Stimulated activated CD8-positive, alpha-beta memory T cell treated with anti-CD3 and anti-CD28 coated beads, Interleukin-12 subunit alpha, Interleukin-12 subunit beta, amount 100 ng/mL, for 1 hour (primary cell): ENCODE measurements at regions not wholly inside any gene's neighbourhood (a gene's known extent, or its start where the extent isn't known, plus 50 kb on each side); places are given as distances from the start of the nearest gene placed in this dataset.

Experiments used
- DNase-seq: peaks from one replicate; pipeline ENCODE4 v3.0.0-alpha.2; 2020; ENCODE audit warnings: low read depth

DNA sequence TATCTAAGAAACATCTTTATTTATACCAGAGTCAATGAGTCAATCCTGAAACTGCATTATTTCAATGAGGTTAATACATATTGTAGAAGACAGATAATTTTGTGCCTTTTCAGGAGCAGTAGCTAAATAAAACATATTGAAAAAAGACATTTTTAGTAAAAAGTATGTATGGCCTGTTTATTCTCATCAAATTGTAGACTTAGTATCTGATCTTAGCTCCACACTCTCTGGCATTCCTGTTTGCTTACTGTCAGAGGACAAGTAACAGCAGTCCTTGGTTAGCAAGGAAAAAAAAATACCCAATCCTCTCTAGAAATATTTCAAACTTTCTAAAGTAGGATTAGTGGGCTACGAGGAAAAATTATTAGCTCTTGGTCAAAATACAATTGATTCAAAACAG is 50.5 kb upstream of the GUCY1A1 start:
- DNase-seq = no peak

- DNase-seq = no peak
These were observed 51.4 kb upstream of the GUCY1A1 start for GRCh38 chr4:155615081-155615887.

DNA sequence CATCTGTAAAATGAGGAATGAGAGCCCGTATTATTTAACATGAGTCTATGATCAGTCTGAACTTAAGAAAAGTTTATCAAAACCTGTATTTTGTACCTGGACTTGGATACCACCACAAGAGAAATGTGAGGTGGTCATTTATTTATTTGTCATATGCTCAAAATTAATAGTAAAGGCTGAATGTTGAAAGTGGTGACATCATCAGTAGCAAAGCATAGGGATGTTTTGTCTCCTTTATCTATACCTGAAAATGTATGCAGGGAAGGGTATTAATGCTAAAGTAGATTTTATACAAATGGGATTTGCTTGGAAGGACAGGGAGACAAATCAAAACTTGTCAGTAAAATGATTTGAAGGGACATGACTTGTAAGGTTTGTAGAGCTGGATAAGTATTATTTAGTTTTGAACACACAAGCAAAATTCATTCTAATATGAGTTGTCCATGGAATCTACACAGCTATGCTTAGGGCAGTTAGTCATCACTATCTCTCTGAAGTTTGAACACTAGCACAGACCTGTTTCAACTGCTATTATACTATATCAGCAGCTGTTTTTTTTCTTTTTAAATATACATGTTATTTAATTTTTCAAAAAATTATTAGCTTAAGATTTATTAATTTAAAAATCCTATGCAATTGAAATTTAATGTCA is 52.4 kb upstream of the GUCY1A1 start:
- no peak for DNase-seq

DNA sequence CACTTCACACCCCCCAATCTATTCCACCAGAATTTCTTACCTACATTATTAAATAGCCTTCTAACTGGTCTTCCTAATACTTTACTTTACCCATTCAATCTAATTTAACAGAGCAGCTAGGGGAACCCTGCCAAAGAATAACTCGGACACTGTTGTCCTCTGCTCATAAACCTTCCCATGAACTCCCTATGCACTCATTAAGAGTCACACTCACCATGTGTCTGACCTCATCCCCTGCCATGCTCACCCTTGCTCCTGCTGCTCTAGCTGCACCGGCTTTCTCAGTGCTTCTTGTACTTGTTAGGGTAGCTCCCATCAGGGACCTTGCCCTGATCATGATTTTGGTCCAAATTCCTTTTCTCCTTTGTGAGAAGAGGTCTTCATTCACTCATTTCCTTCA is 54.6 kb upstream of the GUCY1A1 start:
- no peak for DNase-seq

DNA sequence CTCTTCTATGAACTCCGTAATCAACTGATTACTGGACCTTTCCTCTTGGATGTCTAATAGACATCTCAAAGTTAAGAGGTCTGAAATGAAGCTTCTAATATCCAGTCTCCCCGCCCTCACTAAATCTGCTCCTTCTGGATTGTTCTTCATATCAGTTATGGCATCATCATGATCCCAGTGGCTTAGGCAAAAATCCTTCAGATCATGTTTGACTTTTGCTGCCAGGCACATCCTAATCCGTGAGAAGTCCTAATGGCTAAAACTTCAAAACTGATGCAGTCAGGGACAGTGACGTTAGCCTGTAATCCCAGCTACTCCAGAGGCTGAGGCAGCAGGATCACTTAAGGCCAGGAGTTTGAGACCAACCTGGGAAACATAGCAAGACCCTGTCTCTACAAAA is 55.1 kb upstream of the GUCY1A1 start:
- no peak for DNase-seq

DNA sequence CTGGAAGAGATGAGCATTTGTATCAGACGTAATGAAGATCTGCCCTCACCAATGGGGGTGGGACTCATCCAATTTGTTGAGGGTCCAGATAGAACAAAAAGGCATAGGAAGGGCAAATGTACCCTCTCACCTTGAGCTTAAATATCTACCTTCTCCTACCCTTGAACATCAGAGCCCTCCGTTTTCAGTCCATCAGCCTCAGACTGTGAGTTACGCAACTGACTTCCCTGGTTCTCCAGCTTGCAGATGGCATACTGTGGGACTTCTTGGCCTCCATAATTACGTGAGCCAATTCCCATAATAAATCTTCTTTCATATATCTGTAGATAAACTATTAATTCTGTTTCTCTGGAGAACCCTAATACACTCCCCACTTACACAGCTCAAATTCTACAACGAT is 56.5 kb upstream of the GUCY1A1 start:
- no peak for DNase-seq

DNA sequence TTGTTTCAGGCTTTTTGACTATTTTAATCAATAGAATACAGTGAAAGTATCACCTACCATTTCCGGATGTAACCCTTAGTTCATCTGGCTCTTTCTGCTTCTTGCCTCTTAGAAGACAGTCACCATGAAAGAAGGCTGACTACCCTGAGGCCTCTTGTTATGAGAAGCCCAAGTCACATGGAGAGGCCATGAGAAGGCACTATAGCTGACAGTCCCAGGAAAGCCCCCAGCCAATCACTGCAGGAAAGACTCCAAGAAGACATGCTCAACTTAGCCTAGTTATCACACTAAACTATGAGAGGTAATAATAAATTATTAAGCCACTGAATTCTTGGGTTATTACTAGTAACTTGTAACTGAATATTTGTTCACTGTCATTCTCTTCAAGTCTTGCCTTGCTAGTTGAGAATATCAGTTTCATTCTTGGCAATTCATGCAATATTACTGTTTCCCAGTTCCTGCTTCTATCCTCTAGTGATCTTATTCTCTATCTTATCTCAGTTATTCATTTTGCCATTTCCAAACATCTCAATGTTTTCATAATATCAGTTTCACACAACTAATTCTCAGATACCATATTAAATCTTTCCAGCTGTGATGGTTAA is 57.1 kb upstream of the GUCY1A1 start:
- no peak for DNase-seq

DNA sequence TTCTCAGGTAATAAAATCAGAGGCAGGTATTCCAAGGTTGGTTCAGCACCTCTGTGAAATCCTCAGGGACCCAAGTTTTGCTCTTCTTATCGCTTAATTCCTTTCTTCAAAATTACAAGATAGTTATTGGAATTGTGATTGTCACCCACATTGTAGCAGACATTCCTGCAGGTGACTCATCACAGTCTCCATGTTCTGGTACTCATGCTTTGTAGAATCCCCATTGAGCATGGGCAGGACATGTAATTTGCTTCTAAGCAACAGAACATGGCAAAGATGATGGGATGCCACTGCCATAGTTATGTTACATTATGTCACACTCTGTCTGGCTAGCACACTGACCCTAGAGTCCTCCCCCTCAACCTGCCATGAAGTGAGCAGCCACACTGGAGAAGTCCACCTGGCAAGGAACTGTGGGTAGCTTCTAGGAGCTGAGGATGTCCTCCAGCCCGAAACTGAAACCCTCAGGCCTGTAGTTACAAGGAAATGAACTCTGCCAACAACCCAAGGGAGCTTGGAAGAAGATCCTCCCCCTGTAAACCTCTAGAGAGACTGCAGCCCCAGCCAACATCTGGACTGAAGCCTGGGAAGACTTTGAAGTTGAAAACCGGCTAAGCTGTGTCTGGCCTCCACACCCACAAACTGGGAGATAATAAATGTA is 58.3 kb upstream of the GUCY1A1 start:
- DNase-seq = no peak

GRCh38 chr4:155607481-155607880 is 59.2 kb upstream of the GUCY1A1 start:
- DNase-seq = no peak

GRCh38 chr4:155604718-155605626 is 61.7 kb upstream of the GUCY1A1 start:
- DNase-seq = no peak

DNA sequence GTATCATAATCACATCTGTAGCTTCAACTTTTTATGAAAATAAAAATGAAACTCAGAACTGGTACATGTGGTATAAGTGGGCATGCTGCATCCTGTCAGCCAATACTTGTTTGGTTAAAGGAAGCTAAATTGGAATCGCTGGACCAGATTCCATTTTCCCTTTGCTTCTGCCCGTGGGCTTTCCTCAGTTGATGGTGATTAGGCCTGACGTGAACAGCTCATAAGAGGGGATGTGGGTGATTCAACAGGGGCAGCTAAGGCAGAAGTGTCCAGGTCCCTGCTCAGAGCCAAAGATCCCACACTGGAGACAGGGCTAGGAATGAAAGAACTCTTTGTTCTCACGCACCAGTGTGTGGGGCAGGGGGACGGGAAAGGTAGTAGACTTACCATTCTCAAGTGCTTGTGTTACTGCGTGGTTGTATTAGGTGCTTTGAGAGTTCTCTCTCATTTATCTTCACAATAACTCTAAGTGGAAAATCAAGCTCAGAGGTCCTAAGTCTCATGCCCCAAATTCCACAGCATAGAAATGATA is 63.2 kb upstream of the GUCY1A1 start:
- no peak for DNase-seq

DNA sequence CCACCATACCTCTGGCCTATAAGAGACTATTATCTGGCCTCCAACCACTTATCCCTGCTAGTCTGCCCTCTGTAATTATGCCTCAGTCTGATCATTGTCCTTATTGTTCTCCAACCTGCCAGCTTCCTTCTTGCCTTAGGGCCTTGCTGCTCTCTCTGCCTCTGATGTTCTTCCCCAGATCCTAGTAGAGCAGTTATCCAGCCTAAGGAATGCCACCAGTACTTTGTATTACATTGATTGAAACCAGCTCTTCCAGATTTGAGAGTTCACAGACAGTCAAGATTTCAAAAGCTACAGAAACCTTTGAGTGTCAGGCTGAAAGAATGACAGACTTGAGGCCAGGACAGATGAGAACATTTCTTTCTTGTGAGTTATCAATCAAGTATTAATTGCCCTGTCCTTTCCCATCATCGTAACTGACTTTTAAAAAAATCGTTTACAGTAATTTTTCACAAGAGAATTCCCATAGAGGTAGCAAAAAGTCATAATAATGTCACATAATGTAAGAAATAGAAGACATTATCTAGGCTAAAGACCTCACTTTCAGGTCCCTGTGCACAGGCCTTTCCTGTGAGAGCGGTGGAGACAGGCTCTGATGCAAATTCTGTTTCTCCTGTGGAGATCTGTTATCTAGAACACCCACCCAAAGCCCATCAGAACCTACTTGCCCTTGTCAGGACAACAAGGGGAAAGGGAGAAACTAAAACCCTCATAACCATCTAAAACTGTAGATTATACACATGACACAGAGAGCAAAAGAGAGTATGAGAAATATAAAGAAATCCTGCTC is 64.1 kb upstream of the GUCY1A1 start:
- no peak for DNase-seq

GRCh38 chr4:155600244-155600643 is 66.4 kb upstream of the GUCY1A1 start:
- DNase-seq = no peak

GRCh38 chr4:155599596-155599995 is 67.1 kb upstream of the GUCY1A1 start:
- DNase-seq = no peak

- DNase-seq = no peak
These were observed 67.6 kb upstream of the GUCY1A1 start for GRCh38 chr4:155599085-155599484.

DNA sequence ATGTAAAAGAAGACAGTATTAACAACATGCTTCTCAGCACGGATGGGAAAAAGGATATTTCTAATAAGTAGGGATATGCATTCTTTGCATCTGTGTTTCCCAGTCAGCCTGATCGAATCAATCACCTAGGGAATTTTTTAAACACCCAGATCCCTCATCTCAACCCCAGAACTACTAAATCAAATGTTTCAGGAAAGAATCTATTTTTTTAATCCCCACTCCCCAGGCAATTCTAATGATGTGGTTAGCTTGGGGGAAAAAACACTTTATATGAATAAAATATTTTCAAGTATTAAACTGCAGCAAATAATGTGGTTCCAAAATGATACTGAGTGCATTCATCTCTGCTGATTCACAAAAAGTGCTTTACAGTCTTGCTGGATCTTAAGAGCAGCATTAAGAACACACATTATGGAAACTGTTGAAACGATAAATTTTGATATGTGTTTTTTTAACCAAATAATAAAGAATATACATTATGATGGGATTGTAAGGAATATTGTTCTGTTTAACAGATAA is 68.7 kb upstream of the GUCY1A1 start:
- DNase-seq = no peak

GRCh38 chr4:155597281-155597680 is 69.4 kb upstream of the GUCY1A1 start:
- no peak for DNase-seq

- no peak for DNase-seq
These were observed 72.9 kb upstream of the GUCY1A1 start for GRCh38 chr4:155593793-155594192.

- DNase-seq = no peak
These were observed 73.7 kb upstream of the GUCY1A1 start for GRCh38 chr4:155592938-155593297.

- no peak for DNase-seq
These were observed 74.3 kb upstream of the GUCY1A1 start for GRCh38 chr4:155592179-155592937.
